ENCODE measurements at regions not wholly inside any gene's neighbourhood (a gene's known extent, or its start where the extent isn't known, plus 50 kb on each side); places are given as distances from the start of the nearest gene placed in this dataset.

- no peak for FAIRE-seq
- no peak for DNase-seq (ENCODE audit: low spot score)
These were observed 239.0 kb downstream of the AUH start for GRCh38 chr9:91122755-91123154.

- DNase-seq (ENCODE audit: low spot score) (no peak), FAIRE-seq (no peak)
These were observed 234.8 kb downstream of the AUH start for GRCh38 chr9:91126761-91127445.

- no peak for FAIRE-seq
- DNase-seq (ENCODE audit: low spot score): no peak
These were observed 234.1 kb downstream of the AUH start for GRCh38 chr9:91127653-91128052.

GRCh38 chr9:91130796-91131318 is 230.9 kb downstream of the AUH start:
- FAIRE-seq (no peak), DNase-seq (ENCODE audit: low spot score) (no peak)

GRCh38 chr9:91131433-91131839 is 230.3 kb downstream of the AUH start:
- no peak for FAIRE-seq

GRCh38 chr9:91132576-91133073 is 229.1 kb downstream of the AUH start:
- DNase-seq (ENCODE audit: low spot score) (no peak), FAIRE-seq (no peak)

More at GRCh38 chr9:91131433-91131839, 230.3 kb downstream of the AUH start:
- peak; percentile 74 for DNase-seq (ENCODE audit: low spot score)

GRCh38 chr9:91134608-91135007 is 227.1 kb downstream of the AUH start:
- DNase-seq (ENCODE audit: low spot score) (no peak), FAIRE-seq (no peak)

- no peak for FAIRE-seq
These were observed 224.3 kb downstream of the AUH start for GRCh38 chr9:91137391-91137790.

GRCh38 chr9:91138760-91139159 is 223.0 kb downstream of the AUH start:
- peak; percentile 38 for DNase-seq (ENCODE audit: low spot score)
- FAIRE-seq: no peak

More at GRCh38 chr9:91137391-91137790, 224.3 kb downstream of the AUH start:
- DNase-seq (ENCODE audit: low spot score): no peak

GRCh38 chr9:91141407-91141965 is 220.2 kb downstream of the AUH start:
- DNase-seq (ENCODE audit: low spot score): no peak
- FAIRE-seq: no peak

- DNase-seq (ENCODE audit: low spot score): no peak
- no peak for FAIRE-seq
These were observed 218.6 kb downstream of the AUH start for GRCh38 chr9:91143162-91143561.

GRCh38 chr9:91143642-91144041 is 218.1 kb downstream of the AUH start:
- FAIRE-seq (no peak), DNase-seq (ENCODE audit: low spot score) (no peak)

- no peak for FAIRE-seq
- DNase-seq (ENCODE audit: low spot score): no peak
These were observed 216.9 kb downstream of the AUH start for GRCh38 chr9:91144769-91145168.

- DNase-seq (ENCODE audit: low spot score) (no peak), FAIRE-seq (no peak)
These were observed 216.2 kb downstream of the AUH start for GRCh38 chr9:91145496-91145895.

- no peak for FAIRE-seq
These were observed 215.2 kb downstream of the AUH start for GRCh38 chr9:91146391-91147019.

GRCh38 chr9:91147079-91147708 is 214.5 kb downstream of the AUH start:
- no peak for FAIRE-seq
- no peak for DNase-seq (ENCODE audit: low spot score)

More at GRCh38 chr9:91146391-91147019, 215.2 kb downstream of the AUH start:
- DNase-seq (ENCODE audit: low spot score): no peak

- FAIRE-seq: no peak
- DNase-seq (ENCODE audit: low spot score): no peak
These were observed 213.4 kb downstream of the AUH start for GRCh38 chr9:91148306-91148705.

- FAIRE-seq: no peak
- no peak for DNase-seq (ENCODE audit: low spot score)
These were observed 211.3 kb downstream of the AUH start for GRCh38 chr9:91150273-91150997.

- FAIRE-seq (no peak), DNase-seq (ENCODE audit: low spot score) (no peak)
These were observed 210.6 kb downstream of the AUH start for GRCh38 chr9:91150998-91151717.

- no peak for FAIRE-seq
- no peak for DNase-seq (ENCODE audit: low spot score)
These were observed 210.0 kb downstream of the AUH start for GRCh38 chr9:91151718-91152095.

GRCh38 chr9:91154686-91155085 is 207.0 kb downstream of the AUH start:
- FAIRE-seq (no peak), DNase-seq (ENCODE audit: low spot score) (no peak)
